Right forelimb (tissue), 1 donor: ENCODE measurements at regions not wholly inside any gene's neighbourhood (a gene's known extent, or its start where the extent isn't known, plus 50 kb on each side); places are given as distances from the start of the nearest gene placed in this dataset.
"Not testable (repeated sequence)": the region's sequence is repeated elsewhere in the genome, so short reads cannot be mapped to it uniquely, and the experiment has no call there.

Experiments used
- DNase-seq: peaks from one replicate; pipeline ENCODE4 v3.0.0-alpha.2; 2018

DNA sequence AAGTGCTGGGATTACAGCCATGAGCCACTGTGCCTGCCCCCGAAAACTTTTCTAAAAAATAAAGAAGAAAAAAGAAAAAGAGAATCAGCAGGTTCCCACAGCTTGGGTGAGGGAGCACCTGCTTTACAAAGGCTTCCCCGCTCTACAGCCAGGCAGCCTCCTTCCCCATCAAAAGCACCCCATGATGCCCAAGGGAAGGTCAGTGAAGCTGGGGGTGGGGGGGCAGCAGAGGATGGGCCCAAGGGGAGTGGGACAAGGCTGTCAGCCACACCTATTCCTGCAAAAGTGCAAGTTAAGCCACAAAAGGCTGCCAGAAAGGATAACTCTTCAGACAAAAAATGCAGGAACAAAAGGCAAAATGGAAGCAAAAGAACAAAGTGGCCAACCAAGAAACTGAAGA lies 72.5 kb downstream of the FAM50B start:
- DNase-seq: no peak

DNA sequence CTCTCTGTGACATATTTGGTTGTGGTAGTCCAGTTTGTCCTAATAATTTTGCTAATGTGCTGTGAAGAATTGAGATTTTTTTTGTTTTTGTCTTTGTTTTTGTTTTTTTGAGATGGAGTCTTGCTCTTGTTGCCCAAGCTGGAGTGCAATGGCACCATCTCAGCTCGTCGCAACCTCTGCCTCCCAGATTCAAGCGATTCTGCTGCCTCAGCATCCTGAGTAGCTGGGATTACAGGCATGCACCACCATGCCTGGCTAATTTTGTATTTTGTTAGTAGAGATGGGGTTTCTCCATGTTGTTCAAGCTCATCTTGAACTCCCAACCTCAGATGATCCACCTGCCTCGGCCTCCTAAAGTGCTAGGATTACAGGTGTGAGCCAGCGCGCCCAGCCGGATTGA lies 73.4 kb downstream of the FAM50B start:
- DNase-seq: not testable (repeated sequence)

DNA sequence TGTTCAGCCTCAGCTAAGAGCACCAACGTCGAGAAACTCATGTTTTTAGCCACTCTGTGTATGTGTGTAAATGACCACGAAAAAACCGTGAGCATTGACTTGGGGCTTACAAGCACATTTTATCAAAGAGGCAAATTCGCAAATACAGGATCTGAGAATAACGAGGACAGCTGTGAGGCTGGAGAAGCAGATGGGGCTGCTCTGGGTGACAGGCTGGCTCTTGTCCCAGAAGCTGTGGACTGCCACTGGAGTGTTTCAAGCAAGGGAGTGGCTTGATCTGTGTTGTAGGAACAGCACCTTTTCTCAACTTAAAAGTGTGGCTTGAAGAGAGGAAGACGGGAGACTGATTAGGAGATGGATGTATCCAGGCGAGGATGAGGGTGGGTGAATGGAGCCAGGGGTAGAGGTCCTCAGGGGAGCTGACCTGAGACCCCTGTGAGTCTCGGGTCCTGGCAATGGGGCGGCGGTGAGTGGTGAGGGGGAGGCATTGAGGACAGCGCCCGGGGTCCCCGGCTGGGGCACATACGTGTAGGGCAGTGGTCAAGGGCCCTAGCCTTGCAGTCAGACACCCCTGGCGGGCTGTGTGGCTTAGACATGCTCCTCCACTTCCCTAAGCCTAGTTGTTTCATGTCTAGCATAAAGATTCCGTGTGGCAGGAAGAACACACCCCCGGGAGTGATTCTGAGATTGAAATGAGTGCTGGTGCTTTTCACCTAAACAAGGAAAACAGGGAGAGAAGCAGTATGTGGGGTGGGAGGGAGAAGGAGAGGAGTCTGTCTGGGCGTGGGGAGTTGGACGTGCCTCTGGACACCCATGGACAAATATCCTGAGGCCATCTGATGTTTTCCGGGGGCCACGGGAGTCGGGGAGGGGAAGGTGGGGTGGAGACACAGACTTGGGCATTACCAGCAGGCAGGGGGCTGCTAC lies 76.3 kb downstream of the FAM50B start:
- not testable (repeated sequence) for DNase-seq

DNA sequence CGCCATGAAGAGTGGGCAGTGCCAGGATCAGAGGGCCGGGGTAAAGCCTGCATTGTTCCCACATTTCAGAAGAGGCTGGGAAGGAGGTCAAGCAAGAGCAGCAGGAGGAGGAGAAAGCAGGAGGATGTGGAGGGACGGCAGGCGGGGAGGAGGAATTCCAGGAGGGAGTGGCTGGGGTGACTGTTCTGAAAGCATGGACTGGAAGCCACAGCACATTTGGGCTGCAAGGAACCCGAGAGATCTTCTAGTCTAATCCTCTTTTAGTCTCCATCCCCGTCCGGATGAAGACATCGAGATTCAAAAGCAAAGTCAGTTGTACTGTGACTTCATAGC lies 76.9 kb downstream of the FAM50B start:
- no peak for DNase-seq

DNA sequence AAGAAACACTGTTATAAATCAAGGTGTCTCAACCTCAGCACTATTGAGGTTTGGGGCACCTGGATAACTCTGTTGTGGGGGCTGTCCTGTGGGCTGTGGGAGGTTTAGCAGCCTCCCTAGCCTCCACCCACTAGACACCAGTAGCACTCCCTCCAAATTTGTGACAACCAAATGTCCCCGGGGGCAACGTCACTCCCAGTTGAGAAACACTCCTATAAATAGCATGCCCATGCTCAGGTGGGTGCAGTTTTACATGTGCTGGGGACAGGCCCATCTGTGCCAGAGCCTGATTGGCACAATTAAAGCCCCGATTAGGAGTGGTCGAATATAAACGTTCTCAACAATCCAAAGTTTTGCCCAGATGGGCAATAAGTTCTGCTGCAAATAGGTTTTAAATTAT lies 78.9 kb downstream of the FAM50B start:
- DNase-seq: no peak

DNA sequence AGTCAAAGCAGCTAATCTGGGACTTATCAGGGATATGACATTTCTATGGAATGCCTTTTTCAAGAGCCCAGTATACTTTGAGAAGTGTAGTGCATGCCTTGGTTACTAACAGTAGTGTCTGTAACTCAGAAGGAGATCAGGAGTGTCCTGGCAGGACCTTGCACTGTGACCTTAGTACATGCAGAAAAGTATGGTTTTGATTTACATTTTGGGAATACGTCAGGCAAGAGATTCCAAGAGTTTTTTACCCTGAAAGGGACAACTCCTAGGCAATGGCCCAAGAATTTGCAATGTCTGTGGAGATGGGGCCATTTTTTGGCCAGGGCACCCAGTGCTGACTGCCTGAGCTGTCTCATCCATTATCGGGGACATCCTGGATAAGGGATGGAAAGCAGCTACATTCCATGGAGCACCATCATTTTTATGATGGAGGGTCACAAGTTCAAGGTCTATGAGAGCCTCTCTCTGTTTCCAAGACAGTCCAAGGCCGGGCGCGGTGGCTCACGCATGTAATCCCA lies 80.2 kb downstream of the FAM50B start:
- no peak for DNase-seq

DNA sequence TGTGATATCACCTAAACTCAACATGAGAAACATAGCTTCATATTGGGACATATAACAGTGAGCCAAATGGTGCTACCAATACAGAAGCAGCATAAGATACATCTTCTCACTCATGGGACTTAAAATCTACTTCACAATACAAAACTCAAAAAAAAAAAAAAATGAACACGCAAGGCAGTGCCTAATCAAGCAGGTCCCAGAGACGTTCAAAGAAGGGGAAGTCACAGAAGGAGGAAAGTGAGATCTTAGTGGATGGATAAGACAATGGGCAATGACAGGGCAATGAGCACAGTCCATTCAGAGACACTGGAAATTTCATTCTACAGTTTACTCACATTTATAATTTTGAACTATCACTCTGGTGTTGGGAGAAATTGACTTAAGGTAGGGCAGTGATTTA lies 88.3 kb downstream of the FAM50B start:
- no peak for DNase-seq

DNA sequence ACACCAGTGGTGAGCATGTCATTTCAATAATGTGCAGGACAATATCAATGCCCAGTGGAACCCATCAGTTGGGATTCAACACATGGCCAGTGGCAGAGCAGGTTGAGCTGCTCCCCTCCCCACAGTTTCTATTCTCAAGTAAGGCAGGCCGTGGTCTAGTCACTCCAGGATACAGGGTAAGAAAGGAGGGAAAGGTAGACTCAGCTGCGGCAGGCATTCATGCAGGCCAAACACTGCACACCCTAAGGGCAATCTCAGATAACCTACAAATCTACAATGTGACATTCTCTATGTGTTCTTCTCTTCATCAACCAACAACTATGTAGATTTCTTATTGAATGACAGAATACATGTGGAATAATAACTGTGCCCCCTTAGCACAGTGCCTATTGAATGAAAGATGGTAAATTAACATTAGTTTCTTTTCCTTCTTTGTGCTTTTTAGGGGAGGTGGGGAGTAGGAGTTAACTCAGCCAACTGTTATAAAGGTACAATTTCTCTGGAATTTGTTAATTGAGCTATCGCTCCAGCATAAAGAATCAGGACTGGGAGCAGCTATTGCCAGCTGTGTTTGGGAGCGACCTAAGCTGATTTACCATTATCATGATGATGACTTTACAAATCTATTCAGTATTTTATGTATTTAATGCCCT lies 89.7 kb downstream of the FAM50B start:
- no peak for DNase-seq

DNA sequence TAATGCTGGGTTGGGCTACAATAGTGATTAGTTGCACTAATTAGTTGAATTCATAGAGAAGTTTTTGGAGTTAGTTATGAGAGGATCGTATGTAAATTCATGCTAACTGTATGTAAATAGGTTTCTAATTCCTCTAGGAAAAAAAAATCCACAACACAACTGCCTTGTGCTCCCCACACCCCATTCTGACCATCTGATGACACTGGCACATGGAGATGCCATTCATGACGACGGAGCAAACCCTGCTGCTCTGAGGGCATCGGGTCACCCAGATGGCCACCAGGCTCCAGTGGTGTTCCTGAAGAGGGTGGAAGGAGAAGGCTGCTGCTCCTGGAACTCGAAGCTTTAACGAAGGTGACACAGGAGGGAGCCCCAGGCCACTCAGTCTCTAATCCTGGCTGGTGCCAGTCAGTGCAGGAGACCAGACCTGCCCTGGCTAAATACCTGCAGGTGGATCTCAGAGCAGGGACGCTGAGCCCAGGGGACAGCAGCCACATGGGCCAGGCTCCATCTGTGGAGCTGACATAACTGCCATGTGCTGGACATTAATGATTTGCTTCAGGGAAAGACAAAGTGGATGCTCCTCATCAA lies 90.3 kb downstream of the FAM50B start:
- DNase-seq: no peak

DNA sequence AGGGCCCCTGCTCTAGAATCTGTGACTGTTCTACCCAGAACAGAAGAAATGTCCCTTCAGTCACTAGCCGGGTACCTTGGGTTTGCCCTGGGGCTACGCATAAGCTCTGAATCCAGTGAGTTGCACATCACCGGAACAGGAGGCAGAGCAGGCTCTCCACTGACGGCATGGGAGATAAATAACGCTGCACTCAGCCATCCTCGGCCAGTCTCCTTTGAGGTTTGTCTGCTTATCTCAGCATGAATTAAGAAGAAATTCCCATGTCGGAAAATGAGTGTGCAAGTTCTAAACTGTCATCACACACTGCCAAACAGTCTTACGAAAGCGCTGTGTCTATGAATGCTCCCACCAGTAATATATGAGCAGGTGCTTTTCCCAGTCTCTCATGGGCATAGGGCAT lies 90.8 kb downstream of the FAM50B start:
- DNase-seq: no peak

DNA sequence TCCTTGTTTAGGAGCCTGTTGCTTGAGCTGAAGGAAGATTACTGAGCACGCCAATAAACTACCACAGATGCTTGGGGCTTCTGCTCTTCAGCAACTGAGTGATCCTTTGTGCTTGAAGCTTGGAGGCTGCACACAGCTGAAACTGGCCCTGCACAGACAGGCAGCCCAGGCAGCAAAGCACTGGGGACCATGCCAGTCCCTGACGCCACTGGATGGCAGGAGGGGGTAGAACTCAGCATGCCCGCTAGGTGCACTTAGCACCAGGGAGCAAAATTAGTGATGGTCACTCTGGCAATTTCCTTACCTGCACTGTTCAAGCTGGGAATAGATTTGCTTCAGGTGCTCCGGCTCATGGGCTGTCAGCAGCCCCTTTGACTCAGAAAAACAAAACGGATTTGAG lies 91.5 kb downstream of the FAM50B start:
- no peak for DNase-seq

DNA sequence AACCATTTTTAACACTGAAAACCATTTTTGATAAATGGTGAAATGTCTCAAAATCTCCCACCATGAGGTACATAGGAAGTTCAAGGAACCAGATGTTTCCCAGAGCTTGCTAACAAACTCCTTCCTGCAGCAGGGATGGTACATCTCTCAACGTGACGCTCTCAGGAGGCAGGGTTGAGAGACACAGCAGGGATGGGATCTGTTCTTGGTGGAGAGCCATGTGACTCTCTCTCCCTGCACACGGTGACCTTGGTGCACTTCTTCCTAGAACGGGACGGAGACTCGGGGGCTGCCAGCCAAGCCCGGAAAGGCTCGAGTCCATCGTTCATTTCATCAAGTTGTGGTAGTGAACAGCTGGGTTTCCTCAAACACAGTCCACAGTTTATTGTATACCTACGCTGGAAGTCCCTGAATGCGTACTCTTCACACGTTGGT lies 94.2 kb downstream of the FAM50B start:
- DNase-seq: no peak

DNA sequence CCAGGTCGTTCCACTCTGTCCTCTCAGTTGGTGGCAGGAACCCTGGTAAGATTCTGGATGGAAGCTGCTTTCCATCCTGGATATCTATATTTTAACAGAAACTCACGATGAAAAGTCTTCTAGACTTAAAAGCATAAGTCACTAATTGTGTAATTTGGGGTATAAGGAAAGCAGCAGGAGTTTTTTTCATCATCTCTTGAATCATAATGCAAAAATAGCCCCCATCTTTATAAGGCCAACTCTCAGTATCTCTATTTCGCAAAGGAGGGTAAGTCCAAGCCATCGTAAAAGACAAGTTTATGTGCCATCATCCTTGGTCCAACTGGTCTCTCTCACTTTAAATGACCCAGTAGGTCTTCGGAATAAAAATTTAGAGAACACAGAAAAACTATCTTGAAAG lies 95.1 kb downstream of the FAM50B start:
- no peak for DNase-seq

DNA sequence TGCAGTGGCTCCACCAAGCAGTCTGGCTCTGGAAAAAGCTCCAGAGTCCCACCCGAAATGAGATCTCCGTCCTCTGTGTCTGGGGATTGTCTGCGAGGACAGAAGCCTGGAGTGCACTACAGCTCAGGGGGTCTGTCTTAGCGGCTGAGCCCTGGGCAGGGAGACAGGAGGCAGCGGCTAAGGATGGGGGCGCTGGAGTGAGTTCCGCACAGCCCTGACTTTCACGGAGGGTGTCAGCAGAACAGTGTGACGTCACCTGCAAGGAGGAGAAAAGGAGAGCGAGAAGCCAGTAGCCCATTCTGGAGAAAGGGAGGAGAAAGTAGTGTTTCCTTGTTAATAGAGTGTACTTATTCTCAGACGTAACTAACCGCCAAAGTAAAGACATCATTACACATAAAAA lies 97.6 kb downstream of the FAM50B start:
- DNase-seq: no peak

DNA sequence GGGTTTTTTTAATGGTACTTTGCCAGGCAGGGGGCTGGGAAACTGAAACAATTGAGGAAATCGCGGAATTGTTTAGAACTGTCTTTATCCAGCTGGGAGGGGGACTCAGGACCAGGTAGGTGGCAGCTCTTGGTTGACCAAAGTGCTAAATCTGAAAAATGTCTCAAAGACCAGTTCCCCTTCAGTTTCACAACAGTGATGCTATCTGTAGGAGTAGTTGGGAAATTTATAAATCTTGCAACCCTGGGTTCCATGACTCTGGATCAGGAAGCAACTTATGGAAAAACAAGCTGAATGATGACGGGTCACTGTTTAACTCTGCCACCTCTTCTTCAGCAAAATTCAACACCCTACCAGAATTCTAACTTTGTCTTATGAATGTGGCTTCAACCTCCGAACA lies 99.7 kb downstream of the FAM50B start:
- no peak for DNase-seq

DNA sequence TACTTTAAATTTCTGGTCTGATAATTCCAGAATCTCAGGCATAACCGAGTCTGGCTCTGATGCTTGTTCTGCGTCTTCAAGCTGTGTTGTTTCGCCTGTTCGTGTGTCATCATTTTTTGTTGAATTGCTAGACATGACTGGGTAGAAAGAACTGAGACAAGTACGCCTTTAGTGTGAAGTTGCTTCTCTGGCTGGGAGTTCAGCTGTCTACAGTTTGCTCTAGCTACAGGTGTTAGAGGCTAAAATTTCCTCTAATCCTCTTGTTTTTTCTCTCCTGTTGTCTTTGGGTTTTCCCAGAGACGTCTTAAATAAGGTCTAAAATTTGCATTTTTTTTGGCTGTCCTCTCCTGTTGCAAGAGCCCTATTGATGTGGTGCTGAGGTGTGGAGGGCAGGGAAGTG lies 100.3 kb downstream of the FAM50B start:
- no peak for DNase-seq

DNA sequence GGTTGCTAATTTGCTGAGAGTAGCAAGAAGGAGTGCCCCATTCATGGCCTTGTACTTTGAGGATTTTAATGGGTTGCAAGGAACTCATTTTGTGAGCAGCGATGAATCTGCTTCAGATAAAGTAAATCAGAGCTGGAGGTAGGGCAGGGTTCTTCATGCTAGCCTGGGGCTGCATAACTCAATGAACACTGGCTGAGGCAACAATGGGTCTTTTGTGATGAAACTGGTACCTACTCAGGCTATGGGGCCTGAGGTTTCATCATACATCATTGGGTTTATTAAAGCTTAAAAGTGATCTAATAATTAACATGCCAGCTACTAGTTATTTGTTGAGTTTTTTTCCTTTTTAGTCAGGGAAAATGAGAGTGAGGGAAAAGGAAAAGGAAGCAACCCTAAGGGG lies 106.9 kb downstream of the FAM50B start:
- DNase-seq: no peak

DNA sequence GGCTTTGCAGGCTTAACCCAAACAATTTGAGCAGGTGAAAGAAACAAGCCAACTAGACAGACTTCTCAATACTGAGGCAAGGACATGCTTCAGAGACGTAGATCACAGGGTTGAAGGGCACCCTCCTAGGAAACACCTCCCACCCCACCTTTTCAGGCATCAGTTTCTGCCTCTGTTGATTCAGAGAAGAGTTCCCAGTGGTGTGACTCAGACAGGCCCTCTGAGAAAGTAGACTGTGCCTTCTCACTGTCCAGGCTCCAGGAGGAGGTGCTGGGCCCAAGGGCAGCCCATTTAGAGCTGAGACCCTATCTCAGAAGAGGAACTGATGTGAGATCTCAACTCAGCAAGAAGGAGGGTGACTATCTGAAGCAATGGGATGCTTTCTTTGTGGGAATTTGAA lies 108.1 kb downstream of the FAM50B start:
- no peak for DNase-seq

DNA sequence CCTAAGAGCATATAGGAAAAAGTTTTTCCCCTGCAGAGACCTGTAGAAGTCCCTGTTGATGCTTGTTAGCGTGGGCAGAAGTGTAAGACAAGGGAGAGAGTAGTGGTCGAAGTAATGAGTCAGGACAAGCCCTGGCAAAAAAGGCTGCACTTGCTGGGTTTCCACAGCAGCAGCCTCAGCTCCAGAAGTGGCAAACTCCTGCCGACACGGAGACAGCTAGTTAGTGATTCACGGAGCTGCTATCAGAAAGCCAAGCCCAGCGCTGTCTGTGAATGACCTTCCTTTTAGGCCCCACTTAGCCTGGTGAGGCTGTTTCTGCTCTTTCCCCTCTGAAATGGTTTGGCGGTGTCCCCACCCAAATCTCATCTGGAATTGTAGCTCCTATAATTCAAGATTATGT lies 109.1 kb downstream of the FAM50B start:
- no peak for DNase-seq

DNA sequence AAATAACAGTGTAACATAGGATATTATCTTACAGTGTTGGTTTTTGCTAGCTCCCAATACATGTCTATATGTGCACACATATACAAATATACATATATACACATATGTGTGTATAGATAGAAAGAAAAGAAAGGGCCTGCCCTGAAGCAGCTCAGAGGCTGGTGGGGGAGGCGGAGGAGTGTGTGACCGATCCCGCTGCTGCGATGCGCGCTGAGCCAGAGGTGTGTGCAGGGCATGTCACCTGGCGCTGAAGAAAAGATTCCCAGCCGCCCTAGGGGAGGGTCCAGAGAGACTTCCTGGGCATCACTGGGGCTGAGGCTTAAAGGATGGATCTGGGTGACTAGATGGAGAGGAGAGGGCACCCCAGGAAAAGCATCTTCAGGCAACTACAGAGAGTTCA lies 110.2 kb downstream of the FAM50B start:
- no peak for DNase-seq

DNA sequence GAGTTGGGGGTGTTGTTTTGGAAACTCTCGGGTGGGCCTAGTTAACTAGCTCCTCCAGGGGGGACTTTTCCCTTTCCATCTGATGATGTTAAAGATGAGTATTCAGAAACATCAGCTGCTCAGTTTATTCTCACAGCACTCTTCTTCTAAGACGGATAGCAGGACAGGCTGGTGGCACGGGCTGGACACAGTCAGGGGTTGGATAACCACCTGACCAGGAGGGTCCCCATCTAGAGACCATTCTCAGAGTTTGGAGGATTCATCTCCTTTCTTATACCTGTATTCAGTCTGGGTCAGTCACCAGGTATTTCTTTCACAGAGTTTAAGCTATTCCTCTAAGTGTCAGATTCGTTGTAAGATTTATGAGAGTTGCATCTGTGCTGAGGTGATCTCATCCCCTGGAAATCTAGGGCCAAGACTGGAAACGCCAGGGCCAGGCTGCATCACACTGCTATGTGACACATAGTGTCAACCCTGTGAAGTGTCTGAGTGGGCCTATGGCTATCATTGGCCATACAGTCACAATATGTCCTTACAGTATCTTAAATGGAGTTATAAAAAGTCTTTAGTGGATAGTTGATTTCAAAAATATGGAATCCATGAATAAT lies 111.7 kb downstream of the FAM50B start:
- no peak for DNase-seq

DNA sequence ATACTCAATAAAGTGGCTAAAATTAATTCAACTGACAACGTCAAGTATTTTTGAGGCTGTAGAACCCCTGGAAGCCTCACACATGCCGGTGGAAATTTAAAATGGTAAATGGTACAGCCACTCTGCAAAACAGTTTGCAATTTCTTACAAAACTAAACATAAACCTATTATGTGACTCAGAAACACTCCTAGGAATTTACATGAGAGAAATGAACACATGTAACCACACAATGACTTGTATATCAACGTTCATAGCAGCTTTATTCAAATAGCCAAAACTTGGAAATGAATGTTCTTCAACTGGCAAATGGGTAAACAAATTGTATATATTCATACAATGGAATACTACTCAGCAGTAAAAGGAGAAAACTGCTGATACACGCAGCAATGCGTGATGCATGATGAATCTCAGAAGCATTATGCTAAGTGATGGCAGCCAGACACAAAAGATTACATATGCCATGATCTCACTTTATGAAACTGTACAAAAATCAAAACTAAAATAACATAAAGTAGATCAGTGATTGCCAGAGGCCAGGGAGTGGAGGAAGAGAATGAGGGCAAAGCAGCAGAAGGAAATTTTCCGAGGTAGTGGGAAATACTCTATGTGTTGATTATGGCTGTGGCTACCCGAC lies 112.5 kb downstream of the FAM50B start:
- no peak for DNase-seq
